ENCODE measurements at regions not wholly inside any gene's neighbourhood (a gene's known extent, or its start where the extent isn't known, plus 50 kb on each side); places are given as distances from the start of the nearest gene placed in this dataset.

GRCh38 chrX:144709841-144710240 is 537.5 kb upstream of the SPANXN1 start:
- no peak overlapping the region for H3K9ac ChIP-seq (replicated peaks in 1 of 4; ENCODE audit: extremely low read depth in 1 of 4, low read depth in 3 of 4, low read length in 3 of 4)
- H3K27me3 ChIP-seq (replicated peaks in 1 of 4; ENCODE audit: control insufficient read depth in 3 of 4, extremely low read depth in 1 of 4, insufficient read depth in 3 of 4, low read length in 3 of 4), result no peaks in the 10 kb centered on the region
- no peaks in the 10 kb centered on the region for H3K36me3 ChIP-seq (ENCODE audit: control insufficient read depth in 2 of 4, insufficient read depth in 4 of 4, low read length in 3 of 4)
- H2BK20ac ChIP-seq (ENCODE audit: low read length), result no peak overlapping the region
- H3K4me1 ChIP-seq (replicated peaks in 1 of 4; ENCODE audit: control insufficient read depth in 3 of 4, insufficient read depth in 4 of 4, low read length in 3 of 4), result no peaks in the 10 kb centered on the region
- H4K91ac ChIP-seq (replicated peaks; ENCODE audit: insufficient read length, low read length), result no peak overlapping the region
- no peak overlapping the region for H2AFZ ChIP-seq (ENCODE audit: low read length)
- H3K23ac ChIP-seq (ENCODE audit: insufficient read length), result no peak overlapping the region
- no peak overlapping the region for H3K14ac ChIP-seq (ENCODE audit: insufficient read length)
- no peak overlapping the region for H2BK5ac ChIP-seq (ENCODE audit: low read depth, low read length)
- H4K5ac ChIP-seq (ENCODE audit: insufficient read length, low read depth, low read length), result no peak overlapping the region
- H2BK15ac ChIP-seq (ENCODE audit: low read length), result no peak overlapping the region
- no peaks in the 10 kb centered on the region for H3K79me1 ChIP-seq (ENCODE audit: low read depth, low read length)
- ChIA-PET CTCF (ENCODE audit: partially characterized antibody) (no interaction called here), POLR2A (ENCODE audit: partially characterized antibody) (no interaction called here)
- H2BK120ac ChIP-seq (replicated peaks; ENCODE audit: low read depth, low read length), result no peak overlapping the region
- no peak overlapping the region for H3K4me2 ChIP-seq (ENCODE audit: insufficient read depth in 1 of 2, low read depth in 2 of 2, low read length in 2 of 2)
- no peaks in the 10 kb centered on the region for H3K9me3 ChIP-seq (ENCODE audit: insufficient read depth in 2 of 2, low read depth in 1 of 2, low read length in 1 of 2)
- no peaks in the 10 kb centered on the region for H3K23me2 ChIP-seq (ENCODE audit: low read depth, low read length)
- no peak overlapping the region for H4K8ac ChIP-seq (ENCODE audit: extremely low read depth, insufficient read depth, low read length)
- H3K4ac ChIP-seq (replicated peaks; ENCODE audit: insufficient read length, low read depth, low read length), result no peak overlapping the region
- DNase-seq (ENCODE audit: low read depth in 1 of 2, low spot score in 2 of 2) (no peak), FAIRE-seq (no peak)
- no peak overlapping the region for H3K27ac ChIP-seq (ENCODE audit: low read depth, low read length)
- no peak overlapping the region for H3K56ac ChIP-seq (replicated peaks; ENCODE audit: insufficient read length, low read depth, low read length)
- H3K18ac ChIP-seq (ENCODE audit: extremely low read depth, low read length), result no peak overlapping the region
- H2AK5ac ChIP-seq (ENCODE audit: low read depth, low read length), result no peak overlapping the region
- no peaks in the 10 kb centered on the region for H4K20me1 ChIP-seq (replicated peaks in 1 of 2; ENCODE audit: control insufficient read depth in 1 of 2, insufficient read depth in 2 of 2, low read length in 2 of 2)
- WGBS, 2 experiments (ENCODE audit: extremely low coverage in 1 of 2, insufficient coverage in 1 of 2, insufficient read length in 1 of 2, insufficient replicate concordance in 2 of 2, low coverage in 1 of 2, low lambda C conversion rate in 2 of 2, missing lambda C conversion rate in 1 of 2), result 90% methylated on average over 2 of the region's 2 CpGs; no CpG with 5 or more reads in 1 of the 2 experiments
- H3K4me3 ChIP-seq (ENCODE audit: extremely low read depth in 1 of 4, insufficient read depth in 2 of 4, low read depth in 3 of 4, low read length in 4 of 4), result no peak overlapping the region
- no peak overlapping the region for H2BK12ac ChIP-seq (ENCODE audit: low read depth, low read length)
- no peaks in the 10 kb centered on the region for H3K79me2 ChIP-seq (ENCODE audit: control insufficient read depth in 1 of 2, insufficient read depth in 2 of 2, low read length in 2 of 2)
- TF ChIP-seq GTF2F1 (IDR thresholded peaks at IDR 0.05; ENCODE audit: borderline replicate concordance, low read depth, low read length) (no peak), KDM5A (IDR thresholded peaks at IDR 0.05; ENCODE audit: low read length) (no peak), RBBP5 (IDR thresholded peaks at IDR 0.05; ENCODE audit: borderline replicate concordance, low read depth, low read length) (no peak), TAF7 (optimal IDR thresholded peaks at IDR 0.05; ENCODE audit: borderline replicate concordance, low read depth, low read length) (no peak), ASH2L (IDR thresholded peaks at IDR 0.05; ENCODE audit: low read length) (no peak), CTBP2 (IDR thresholded peaks at IDR 0.05; ENCODE audit: borderline replicate concordance, insufficient read depth, insufficient read length, low read length) (no peak), PHF8 (conservative IDR thresholded peaks at IDR 0.05; ENCODE audit: low read depth, low read length) (no peak), MAFK (IDR thresholded peaks at IDR 0.05; ENCODE audit: low read depth, low read length) (no peak), TCF12 (IDR thresholded peaks at IDR 0.05; ENCODE audit: low read depth, low read length) (no peak), NANOG (IDR thresholded peaks at IDR 0.05; ENCODE audit: insufficient read depth, low read depth, low read length, poor library complexity, severe bottlenecking) (no peak)

All from H1 (cell line).